GM23338 (cell line): ENCODE measurements at regions not wholly inside any gene's neighbourhood (a gene's known extent, or its start where the extent isn't known, plus 50 kb on each side); places are given as distances from the start of the nearest gene placed in this dataset.

Experiments used
- CREB1 ChIP-seq: fragments of 250-450 bp; sonication (Bioruptor Pico); IDR thresholded peaks from 2 replicates; pipeline ENCODE4 v1.5.0; 2020; ENCODE audit warnings: low read depth, mild to moderate bottlenecking, moderate library complexity
- CTCF ChIP-seq, 2 experiments: fragments of 200-600 bp in 1 of 2; sonication (generic) in 1 of 2; conservative IDR thresholded peaks; 2 replicates each; pipeline versions ENCODE4 v1.5.1 to v1.6.1; 2016 to 2017; ENCODE audit warnings: antibody characterized with exemption in 2 of 2, low read depth in 2 of 2, mild to moderate bottlenecking in 2 of 2, moderate library complexity in 1 of 2
- EZH2 ChIP-seq: fragments of 200-600 bp; sonication (generic); IDR thresholded peaks from one replicate; pipeline ENCODE4 v1.8.0; 2017; ENCODE audit warnings: antibody characterized with exemption, mild to moderate bottlenecking, low read depth; ENCODE audit not compliant: unreplicated experiment
- EZH2phosphoT487 ChIP-seq: fragments of 200-600 bp; sonication (generic); IDR thresholded peaks from one replicate; pipeline ENCODE4 v1.8.1; 2018; ENCODE audit warnings: antibody characterized with exemption; ENCODE audit not compliant: unreplicated experiment
- JUNB ChIP-seq: IDR thresholded peaks from one replicate; pipeline ENCODE4 v1.6.1; 2016; ENCODE audit warnings: antibody characterized with exemption; ENCODE audit not compliant: unreplicated experiment
- NANOG ChIP-seq: IDR thresholded peaks from 2 replicates; pipeline ENCODE4 v1.6.1; 2016; ENCODE audit warnings: antibody characterized with exemption, borderline replicate concordance
- POLR2AphosphoS5 ChIP-seq: IDR thresholded peaks from 2 replicates; pipeline ENCODE4 v1.6.1; 2016; ENCODE audit warnings: antibody characterized with exemption, low read depth
- REST ChIP-seq: IDR thresholded peaks from one replicate; pipeline ENCODE4 v1.6.1; 2018; ENCODE audit warnings: antibody characterized with exemption; ENCODE audit not compliant: unreplicated experiment
- ZNF462 ChIP-seq: fragments of 250-450 bp; sonication (Bioruptor Pico); IDR thresholded peaks from 2 replicates; pipeline ENCODE4 v1.5.0; 2020; ENCODE audit warnings: mild to moderate bottlenecking, moderate library complexity

GRCh38 chr2:67258122-67258521, 139.0 kb upstream of the ETAA1 start:
- TF ChIP-seq CTCF (conservative IDR thresholded peaks at IDR 0.05; ENCODE audit: low read depth in 2 of 2) (no peak), NANOG (no peak), CREB1 (CRISPR knock-in tag) (no peak), EZH2 (no peak), POLR2AphosphoS5 (no peak), EZH2phosphoT487 (no peak), REST (no peak), ZNF462 (CRISPR knock-in tag) (no peak), JUNB (no peak)
